Gastrocnemius medialis (tissue), 4 donors: ENCODE measurements at regions not wholly inside any gene's neighbourhood (a gene's known extent, or its start where the extent isn't known, plus 50 kb on each side); places are given as distances from the start of the nearest gene placed in this dataset.
A peak's percentile ranks its signal among the peaks of the same experiment; 100 is the strongest.

Experiments used
- ATAC-seq, 2 donors: fragments of 150-250 bp; one replicate each; pipeline ENCODE4 v1.9.1; 2016
- DNase-seq, 2 donors: peaks; one replicate each; pipeline ENCODE4 v3.0.0-alpha.2; 2019
- H3K27ac ChIP-seq, 4 donors: fragments of 200-600 bp; sonication (generic); 1 replicate in 1 of 4; 2 replicates in 3 of 4; pipeline ENCODE4 v1.5.1; 2016 to 2018; ENCODE audit warnings: mild to moderate bottlenecking in 2 of 4, moderate library complexity in 1 of 4
- H3K27me3 ChIP-seq, 3 donors: fragments of 200-600 bp; sonication (generic) in 2 of 3; 1 replicate in 1 of 3; 2 replicates in 2 of 3; pipeline versions ENCODE4 v1.5.1 to v1.6.0; 2016 to 2019; ENCODE audit warnings: mild to moderate bottlenecking in 1 of 3, moderate library complexity in 1 of 3
- H3K36me3 ChIP-seq, 2 donors: fragments of 200-600 bp; sonication (generic) in 1 of 2; one replicate each; pipeline ENCODE4 v1.5.1; 2017 to 2018
- H3K4me1 ChIP-seq, 2 donors: fragments of 200-600 bp; sonication (generic) in 1 of 2; one replicate each; pipeline ENCODE4 v1.5.1; 2016 to 2017; ENCODE audit warnings: mild to moderate bottlenecking in 2 of 2
- H3K4me3 ChIP-seq, 4 donors: fragments of 200-600 bp; sonication (generic) in 3 of 4; 1 replicate in 1 of 4; 2 replicates in 3 of 4; pipeline ENCODE4 v1.5.1; 2016 to 2019; ENCODE audit warnings: mild to moderate bottlenecking in 2 of 4
- H3K9me3 ChIP-seq, 3 donors: fragments of 200-600 bp; sonication (generic) in 2 of 3; 1 replicate in 1 of 3; 2 replicates in 2 of 3; pipeline ENCODE4 v1.5.1; 2016 to 2019
- POLR2A ChIP-seq, 2 donors: fragments of 450-650 bp; IDR thresholded peaks; one replicate each; pipeline ENCODE4 v1.6.1; 2017; ENCODE audit warnings: antibody characterized with exemption in 2 of 2, mild to moderate bottlenecking in 2 of 2, moderate library complexity in 2 of 2
- in situ Hi-C, 4 donors: fragments of 200-750 bp; cut with MboI; loops; one replicate each; pipeline versions ENCODE4 v1.15.0 to v1.8.0; 2017; ENCODE audit warnings: low sequenced_read_pairs in 4 of 4
- intact Hi-C: fragments of 100-400 bp; cut with DNase I; formaldehyde crosslinking; loops from one replicate; pipeline ENCODE4 v1.15.1; 2023; ENCODE audit warnings: low total_unique reads
- TF ChIP-seq, protein P1 (sequence below), 5 experiments: fragments of 450-650 bp in 3 of 5; fragments of 200-600 bp in 2 of 5; sonication (generic) in 2 of 5; IDR thresholded peaks in 4 of 5; conservative IDR thresholded peaks in 1 of 5; 1 replicate in 4 of 5; 2 replicates in 1 of 5; pipeline ENCODE4 v1.5.1; 2016 to 2019; ENCODE audit warnings: antibody characterized with exemption in 5 of 5, mild to moderate bottlenecking in 3 of 5, moderate library complexity in 3 of 5

DNA sequence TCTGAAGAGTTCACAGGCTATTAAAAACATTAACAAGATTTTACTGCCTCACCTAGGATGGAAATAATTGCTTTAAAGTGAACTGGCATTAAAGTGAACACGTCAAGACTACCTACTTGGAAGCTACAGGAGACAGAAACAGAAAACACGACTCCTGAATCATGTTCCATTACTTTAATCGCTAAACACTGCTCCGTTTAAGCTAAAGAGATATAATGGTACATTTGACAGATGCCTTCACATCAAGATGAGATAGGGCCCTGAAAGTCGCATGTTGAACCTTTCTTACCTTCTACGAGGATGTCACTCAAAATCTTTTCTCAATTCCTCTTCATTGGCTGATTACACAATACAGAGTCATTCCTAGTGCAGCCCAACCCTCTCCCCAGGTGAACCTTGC, 206.3 kb upstream of the GATB start:
- no peak overlapping the region for H3K27ac ChIP-seq
- in situ Hi-C loops (no loop called here), intact Hi-C loops (no loop called here)
- DNase-seq (no peak), ATAC-seq (no peak)
- no peaks in the 10 kb centered on the region for H3K9me3 ChIP-seq
- TF ChIP-seq POLR2A (IDR thresholded peaks at IDR 0.05) = no peak
- TF ChIP-seq, protein P1, sequence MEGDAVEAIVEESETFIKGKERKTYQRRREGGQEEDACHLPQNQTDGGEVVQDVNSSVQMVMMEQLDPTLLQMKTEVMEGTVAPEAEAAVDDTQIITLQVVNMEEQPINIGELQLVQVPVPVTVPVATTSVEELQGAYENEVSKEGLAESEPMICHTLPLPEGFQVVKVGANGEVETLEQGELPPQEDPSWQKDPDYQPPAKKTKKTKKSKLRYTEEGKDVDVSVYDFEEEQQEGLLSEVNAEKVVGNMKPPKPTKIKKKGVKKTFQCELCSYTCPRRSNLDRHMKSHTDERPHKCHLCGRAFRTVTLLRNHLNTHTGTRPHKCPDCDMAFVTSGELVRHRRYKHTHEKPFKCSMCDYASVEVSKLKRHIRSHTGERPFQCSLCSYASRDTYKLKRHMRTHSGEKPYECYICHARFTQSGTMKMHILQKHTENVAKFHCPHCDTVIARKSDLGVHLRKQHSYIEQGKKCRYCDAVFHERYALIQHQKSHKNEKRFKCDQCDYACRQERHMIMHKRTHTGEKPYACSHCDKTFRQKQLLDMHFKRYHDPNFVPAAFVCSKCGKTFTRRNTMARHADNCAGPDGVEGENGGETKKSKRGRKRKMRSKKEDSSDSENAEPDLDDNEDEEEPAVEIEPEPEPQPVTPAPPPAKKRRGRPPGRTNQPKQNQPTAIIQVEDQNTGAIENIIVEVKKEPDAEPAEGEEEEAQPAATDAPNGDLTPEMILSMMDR (IDR thresholded peaks at IDR 0.05 in 4 of 5, conservative IDR thresholded peaks at IDR 0.05 in 1 of 5) = no peak
- no peaks in the 10 kb centered on the region for H3K27me3 ChIP-seq
- H3K4me3 ChIP-seq = no peak overlapping the region
- H3K4me1 ChIP-seq = peaks cover 0 to 8% of the 10 kb centered on the region in 2 donors
- no peaks in the 10 kb centered on the region for H3K36me3 ChIP-seq

DNA sequence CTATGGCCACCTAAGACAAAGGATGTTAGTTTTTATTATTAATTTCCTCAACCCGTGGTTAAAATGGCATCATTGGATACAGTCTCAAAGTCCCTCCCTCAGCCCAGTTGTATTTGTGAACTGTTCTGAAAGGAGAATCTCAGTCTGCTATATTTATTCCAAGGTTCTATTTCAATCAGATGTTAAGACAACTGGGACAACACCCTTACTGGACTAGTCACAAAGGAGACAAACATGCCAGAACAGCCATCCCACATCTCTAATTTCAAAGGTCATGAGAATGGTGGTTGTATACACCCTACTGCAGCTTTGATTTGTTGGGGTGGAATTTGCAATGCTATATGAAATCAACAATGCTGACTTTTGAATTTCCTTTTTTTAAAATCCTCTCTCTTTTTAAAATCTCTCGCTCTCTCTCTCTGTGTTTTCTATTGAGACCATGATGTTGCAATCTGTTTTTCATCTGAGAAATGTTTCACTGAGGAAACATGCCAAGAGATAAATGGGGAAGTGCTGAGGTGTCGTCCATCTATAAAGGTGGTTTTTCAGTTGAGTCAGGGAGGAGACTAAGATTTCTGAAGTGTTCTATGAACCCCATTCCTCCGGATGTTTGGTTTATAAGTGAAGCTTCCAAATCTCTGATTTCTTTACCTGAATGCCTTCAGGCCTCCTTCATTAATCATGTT, 201.5 kb upstream of the GATB start:
- Histone ChIP-seq H3K27me3 (no peaks in the 10 kb centered on the region), H3K27ac (peak overlapping the region; percentile 42 to 85 (median 66)), H3K4me3 (no peak overlapping the region), H3K36me3 (no peaks in the 10 kb centered on the region), H3K9me3 (no peaks in the 10 kb centered on the region), H3K4me1 (peaks cover 0 to 16% of the 10 kb centered on the region in 2 donors)
- in situ Hi-C loops (no loop called here), intact Hi-C loops (loop anchor here (5.0 kb wide), 1 partner anchor 75 kb away; no protein-coding TSS in a partner anchor)
- peak; percentile 97 for ATAC-seq
- peak in 1 of 2 donors; percentile 15 for TF ChIP-seq POLR2A (IDR thresholded peaks at IDR 0.05)
- TF ChIP-seq, protein P1 (IDR thresholded peaks at IDR 0.05 in 4 of 5, conservative IDR thresholded peaks at IDR 0.05 in 1 of 5) = no peak
- peak in 1 of 2 donors; percentile 23 for DNase-seq

DNA sequence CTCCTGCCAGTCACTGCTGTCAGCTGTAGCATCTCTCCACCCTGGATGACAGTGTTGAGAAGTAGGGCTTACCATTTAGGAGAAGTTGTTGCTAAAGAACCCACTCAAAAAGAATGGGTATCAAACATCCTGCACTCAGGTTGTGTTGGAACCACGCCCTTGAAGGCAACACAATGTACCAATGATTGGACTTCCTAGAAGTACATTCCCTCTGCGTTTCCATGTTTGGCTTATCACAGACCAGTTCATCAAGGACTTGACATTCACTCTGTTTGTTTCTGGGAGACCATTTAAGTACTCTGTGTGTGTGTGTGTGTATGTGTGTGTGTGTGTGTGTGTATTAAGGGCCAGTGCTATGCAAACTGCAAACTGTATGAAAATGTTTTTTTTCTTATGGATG, 200.6 kb upstream of the GATB start:
- TF ChIP-seq, protein P1 (IDR thresholded peaks at IDR 0.05 in 4 of 5, conservative IDR thresholded peaks at IDR 0.05 in 1 of 5) = no peak
- TF ChIP-seq POLR2A (IDR thresholded peaks at IDR 0.05) = no peak
- DNase-seq (no peak), ATAC-seq (no peak)
- peak overlapping the region in 3 of 4 donors; percentile 62 to 85 (median 70) for H3K27ac ChIP-seq
- no peak overlapping the region for H3K4me3 ChIP-seq
- intact Hi-C loops (loop anchor here (5.0 kb wide), 1 partner anchor 76 kb away; no protein-coding TSS in a partner anchor), in situ Hi-C loops (no loop called here)
- no peaks in the 10 kb centered on the region for H3K27me3 ChIP-seq
- H3K4me1 ChIP-seq = peaks cover 0 to 16% of the 10 kb centered on the region in 2 donors
- no peaks in the 10 kb centered on the region for H3K9me3 ChIP-seq
- H3K36me3 ChIP-seq = no peaks in the 10 kb centered on the region

DNA sequence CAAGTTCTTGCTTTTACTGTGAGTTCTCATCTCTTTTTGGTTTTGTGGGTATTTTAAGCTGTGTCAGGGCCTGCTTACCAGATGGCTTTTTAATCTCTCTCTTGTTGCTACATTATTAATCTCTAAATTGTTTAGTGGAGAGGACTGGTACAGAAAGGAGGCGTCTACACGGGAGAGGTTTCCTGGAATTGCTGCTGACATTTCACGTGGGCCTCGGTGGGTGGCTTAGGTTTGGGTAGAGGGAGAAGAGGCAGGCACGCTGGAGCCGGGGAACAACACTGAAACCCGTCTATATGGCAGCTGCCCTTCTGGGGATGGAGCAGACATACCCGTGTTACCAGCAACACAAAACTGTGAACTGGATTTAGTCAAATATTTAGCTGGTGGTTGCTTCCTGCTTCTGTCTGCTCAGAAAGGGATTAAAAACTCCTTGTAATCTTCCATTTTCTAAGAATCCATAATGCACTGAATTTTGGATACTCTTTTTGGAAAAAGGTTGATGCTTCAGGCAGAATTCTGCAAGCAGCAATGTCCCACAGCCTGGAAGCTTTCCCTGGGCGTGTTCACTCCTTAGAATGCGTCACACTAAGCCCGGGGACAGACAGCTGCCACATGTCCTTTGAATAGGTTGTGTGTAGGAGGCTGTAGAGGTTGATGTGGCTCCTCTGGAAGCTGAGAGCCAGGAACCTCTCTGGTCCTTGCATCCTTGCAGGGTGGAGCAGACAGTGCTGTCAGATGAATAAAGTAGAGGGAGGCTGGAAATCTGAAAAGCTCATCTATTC, 199.8 kb upstream of the GATB start:
- H3K4me1 ChIP-seq = peaks cover 0 to 16% of the 10 kb centered on the region in 2 donors
- peak overlapping the region in 1 of 4 donors; percentile 85 for H3K27ac ChIP-seq
- intact Hi-C loops (loop anchor here (5.0 kb wide), 1 partner anchor 77 kb away; no protein-coding TSS in a partner anchor), in situ Hi-C loops (no loop called here)
- H3K27me3 ChIP-seq = no peaks in the 10 kb centered on the region
- DNase-seq = no peak
- no peak for TF ChIP-seq POLR2A (IDR thresholded peaks at IDR 0.05)
- TF ChIP-seq, protein P1 (IDR thresholded peaks at IDR 0.05 in 4 of 5, conservative IDR thresholded peaks at IDR 0.05 in 1 of 5) = no peak
- H3K9me3 ChIP-seq = no peaks in the 10 kb centered on the region
- ATAC-seq = peak in 1 of 2 donors; percentile 33
- no peak overlapping the region for H3K4me3 ChIP-seq
- H3K36me3 ChIP-seq = no peaks in the 10 kb centered on the region
